GM21447 (cell line): ENCODE measurements at regions not wholly inside any gene's neighbourhood (a gene's known extent, or its start where the extent isn't known, plus 50 kb on each side); places are given as distances from the start of the nearest gene placed in this dataset.
"Not testable (repeated sequence)": the region's sequence is repeated elsewhere in the genome, so short reads cannot be mapped to it uniquely, and the experiment has no call there.

Source experiments
- ATAC-seq: cut with Tn5 transposase; IDR thresholded peaks from one replicate; pipeline ENCODE4 v1.9.1; 2021; ENCODE audit not compliant: unreplicated experiment

GRCh38 chr4:79663865-79664264, 255.8 kb upstream of the GK2 start:
- no peak for ATAC-seq

GRCh38 chr4:79663141-79663540, 255.1 kb upstream of the GK2 start:
- ATAC-seq = no peak

- no peak for ATAC-seq
Measured at GRCh38 chr4:79662651-79663050, 254.6 kb upstream of the GK2 start.

GRCh38 chr4:79661196-79661595, 253.2 kb upstream of the GK2 start:
- no peak for ATAC-seq

GRCh38 chr4:79659308-79659870, 251.4 kb upstream of the GK2 start:
- ATAC-seq = not testable (repeated sequence)

- no peak for ATAC-seq
Measured at GRCh38 chr4:79657379-79657778, 249.4 kb upstream of the GK2 start.

- no peak for ATAC-seq
Measured at GRCh38 chr4:79653871-79654270, 245.8 kb upstream of the GK2 start.

- no peak for ATAC-seq
Measured at GRCh38 chr4:79652738-79653137, 244.7 kb upstream of the GK2 start.

GRCh38 chr4:79652232-79652631, 244.2 kb upstream of the GK2 start:
- ATAC-seq = no peak

- no peak for ATAC-seq
Measured at GRCh38 chr4:79651456-79651855, 243.4 kb upstream of the GK2 start.

- no peak for ATAC-seq
Measured at GRCh38 chr4:79650794-79651431, 242.9 kb upstream of the GK2 start.

- ATAC-seq = no peak
Measured at GRCh38 chr4:79650217-79650616, 242.2 kb upstream of the GK2 start.

GRCh38 chr4:79645942-79646341, 237.9 kb upstream of the GK2 start:
- no peak for ATAC-seq

GRCh38 chr4:79638735-79639134, 230.7 kb upstream of the GK2 start:
- no peak for ATAC-seq

GRCh38 chr4:79636991-79637390, 229.0 kb upstream of the GK2 start:
- ATAC-seq = no peak

GRCh38 chr4:79634111-79634510, 226.1 kb upstream of the GK2 start:
- ATAC-seq = no peak

GRCh38 chr4:79632114-79632513, 224.1 kb upstream of the GK2 start:
- no peak for ATAC-seq

- ATAC-seq = no peak
Measured at GRCh38 chr4:79626611-79627010, 218.6 kb upstream of the GK2 start.

- no peak for ATAC-seq
Measured at GRCh38 chr4:79626101-79626500, 218.1 kb upstream of the GK2 start.

- no peak for ATAC-seq
Measured at GRCh38 chr4:79625361-79625760, 217.3 kb upstream of the GK2 start.

- no peak for ATAC-seq
Measured at GRCh38 chr4:79623021-79623870, 215.2 kb upstream of the GK2 start.

- no peak for ATAC-seq
Measured at GRCh38 chr4:79621061-79621460, 213.0 kb upstream of the GK2 start.
